Stimulated activated naive CD8-positive, alpha-beta T cell treated with anti-CD3 and anti-CD28 coated beads, Interleukin-15, Interleukin-2, amounts not matched to agents 100 ng/mL and 50 ng/mL, for 24 hours (primary cell): ENCODE measurements at regions not wholly inside any gene's neighbourhood (a gene's known extent, or its start where the extent isn't known, plus 50 kb on each side); places are given as distances from the start of the nearest gene placed in this dataset.
"Not testable (repeated sequence)": the region's sequence is repeated elsewhere in the genome, so short reads cannot be mapped to it uniquely, and the experiment has no call there.

Experiments
- H3K27ac Mint-ChIP-seq: one replicate; pipeline ENCODE4 v1.8.0; 2021; ENCODE audit warnings: mild to moderate bottlenecking, mixed read lengths
- H3K27me3 Mint-ChIP-seq: one replicate; pipeline ENCODE4 v1.8.0; 2021; ENCODE audit warnings: mixed read lengths
- H3K36me3 Mint-ChIP-seq: one replicate; pipeline ENCODE4 v1.8.0; 2021; ENCODE audit warnings: low read depth, mixed read lengths
- H3K4me1 Mint-ChIP-seq: one replicate; pipeline ENCODE4 v1.8.0; 2021; ENCODE audit warnings: low read depth, mixed read lengths
- H3K4me3 Mint-ChIP-seq: one replicate; pipeline ENCODE4 v1.8.0; 2021; ENCODE audit warnings: mild to moderate bottlenecking, mixed read lengths
- H3K9me3 Mint-ChIP-seq: one replicate; pipeline ENCODE4 v1.8.0; 2021; ENCODE audit warnings: mixed read lengths

DNA sequence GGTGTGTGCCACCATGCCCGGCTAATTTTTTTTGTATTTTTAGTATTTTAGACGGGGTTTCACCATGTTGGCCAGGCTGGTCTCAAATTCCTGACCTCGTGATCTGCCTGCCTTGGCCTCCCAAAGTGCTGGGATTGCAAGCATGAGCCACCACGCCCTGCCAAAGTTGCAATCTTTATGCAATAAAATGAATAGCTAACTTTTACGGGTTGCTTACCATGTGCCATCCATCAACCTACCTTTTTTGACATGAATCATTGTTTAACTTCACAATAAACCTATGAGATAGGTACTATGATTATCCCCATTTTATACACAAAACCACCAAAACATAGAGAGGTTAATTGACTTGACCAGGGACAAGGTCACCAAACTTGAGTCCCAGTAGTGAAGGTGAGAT is 118.8 kb upstream of the HAND1 start:
- H3K9me3 Mint-ChIP-seq, H3K4me1 Mint-ChIP-seq, H3K4me3 Mint-ChIP-seq, H3K27ac Mint-ChIP-seq, H3K36me3 Mint-ChIP-seq: not testable (repeated sequence)
- peaks cover 29% of the 10 kb centered on the region for H3K27me3 Mint-ChIP-seq

DNA sequence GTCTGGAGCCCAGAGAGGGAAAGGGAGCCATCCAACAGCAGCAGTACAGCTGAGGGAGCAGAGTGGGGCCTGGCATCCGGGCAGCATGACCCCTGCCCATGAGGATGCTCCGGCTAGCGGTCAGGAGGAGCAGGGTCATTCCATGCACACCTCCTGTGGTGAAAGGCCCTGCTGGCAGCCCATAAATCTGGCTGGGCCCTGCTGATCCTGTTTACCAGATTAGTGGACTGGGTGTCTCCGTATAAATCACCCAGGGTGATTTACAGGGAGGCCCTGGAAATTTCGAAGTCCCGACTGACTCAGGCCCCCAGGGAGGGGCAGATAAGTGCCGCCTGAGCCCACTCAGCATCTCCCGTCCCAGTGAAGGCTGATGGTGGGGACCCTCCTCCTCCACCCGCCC is 117.6 kb upstream of the HAND1 start:
- H3K4me3 Mint-ChIP-seq, result no peak overlapping the region
- no peaks in the 10 kb centered on the region for H3K36me3 Mint-ChIP-seq

DNA sequence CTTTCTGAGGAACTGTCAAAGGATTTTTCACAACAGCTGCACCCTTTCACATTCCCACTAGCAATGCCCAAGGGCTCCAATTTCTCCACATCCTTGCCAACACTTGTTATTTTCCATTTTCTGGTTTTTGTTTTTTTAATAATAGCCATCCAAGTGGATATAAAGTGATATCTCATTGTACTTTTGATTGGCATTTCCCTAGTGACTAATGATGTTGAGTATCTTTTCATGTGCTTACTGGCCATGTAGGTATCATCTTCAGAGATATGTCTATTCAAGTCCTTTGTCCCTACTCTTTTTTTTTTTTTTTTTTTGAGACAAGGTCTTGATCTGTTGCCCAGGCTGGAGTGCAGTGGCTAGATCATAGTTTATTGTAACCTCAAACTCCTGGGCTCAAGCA is 115.8 kb upstream of the HAND1 start:
- Mint-ChIP-seq H3K4me1 (no peaks in the 10 kb centered on the region), H3K27me3 (peaks cover 13% of the 10 kb centered on the region), H3K4me3 (no peak overlapping the region), H3K27ac (no peak overlapping the region), H3K9me3 (no peaks in the 10 kb centered on the region), H3K36me3 (no peaks in the 10 kb centered on the region)

More for the DNA sequence above, 117.6 kb upstream of the HAND1 start:
- H3K27ac Mint-ChIP-seq, result no peak overlapping the region
- no peaks in the 10 kb centered on the region for H3K9me3 Mint-ChIP-seq
- peaks cover 23% of the 10 kb centered on the region for H3K27me3 Mint-ChIP-seq
- no peaks in the 10 kb centered on the region for H3K4me1 Mint-ChIP-seq

GRCh38 chr5:154593071-154593470 is 115.0 kb upstream of the HAND1 start:
- Mint-ChIP-seq H3K27ac (no peak overlapping the region), H3K27me3 (peaks cover 6% of the 10 kb centered on the region), H3K36me3 (no peaks in the 10 kb centered on the region), H3K9me3 (no peaks in the 10 kb centered on the region), H3K4me3 (no peak overlapping the region), H3K4me1 (no peaks in the 10 kb centered on the region)

DNA sequence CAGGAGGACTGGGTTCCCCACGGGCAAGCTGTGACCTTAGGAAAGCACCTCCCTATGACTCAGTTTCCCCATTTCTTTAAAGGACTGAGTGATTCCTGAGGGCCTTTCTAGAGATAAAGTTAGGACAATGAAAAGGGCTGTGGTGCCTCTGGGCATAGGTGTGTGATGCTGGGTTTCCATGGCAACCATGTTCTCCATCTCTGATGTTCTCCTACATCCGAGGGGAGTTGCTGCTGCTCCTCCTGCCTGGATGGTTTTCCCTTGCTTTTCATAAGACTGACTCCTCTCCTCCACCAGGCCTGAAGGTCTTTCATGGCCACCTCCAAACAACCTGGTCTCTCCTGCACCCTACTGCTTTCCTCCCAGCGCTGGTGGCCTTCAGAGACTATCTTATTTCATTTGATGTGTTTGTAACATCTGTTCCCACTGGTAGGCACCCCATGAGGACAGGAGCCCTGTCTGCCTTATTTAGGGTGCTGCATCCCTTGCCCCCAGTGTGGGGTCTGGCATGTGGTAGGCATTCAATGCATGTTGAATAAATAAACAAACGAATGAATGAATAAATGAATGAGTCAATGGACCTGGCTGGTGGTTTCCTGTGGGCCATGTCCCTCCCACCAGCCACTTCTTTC is 112.2 kb upstream of the HAND1 start:
- Mint-ChIP-seq H3K4me3 (no peak overlapping the region), H3K36me3 (no peaks in the 10 kb centered on the region), H3K27me3 (peaks cover 12% of the 10 kb centered on the region), H3K4me1 (no peaks in the 10 kb centered on the region), H3K9me3 (no peaks in the 10 kb centered on the region), H3K27ac (no peak overlapping the region)

GRCh38 chr5:154589511-154589910 is 111.5 kb upstream of the HAND1 start:
- no peaks in the 10 kb centered on the region for H3K36me3 Mint-ChIP-seq
- peaks cover 17% of the 10 kb centered on the region for H3K27me3 Mint-ChIP-seq
- H3K9me3 Mint-ChIP-seq, result no peaks in the 10 kb centered on the region
- no peak overlapping the region for H3K4me3 Mint-ChIP-seq
- H3K4me1 Mint-ChIP-seq, result no peaks in the 10 kb centered on the region
- no peak overlapping the region for H3K27ac Mint-ChIP-seq

GRCh38 chr5:154588833-154589425 is 110.9 kb upstream of the HAND1 start:
- peaks cover 17% of the 10 kb centered on the region for H3K27me3 Mint-ChIP-seq
- H3K4me1 Mint-ChIP-seq, H3K36me3 Mint-ChIP-seq, H3K9me3 Mint-ChIP-seq, H3K4me3 Mint-ChIP-seq, H3K27ac Mint-ChIP-seq: not testable (repeated sequence)

DNA sequence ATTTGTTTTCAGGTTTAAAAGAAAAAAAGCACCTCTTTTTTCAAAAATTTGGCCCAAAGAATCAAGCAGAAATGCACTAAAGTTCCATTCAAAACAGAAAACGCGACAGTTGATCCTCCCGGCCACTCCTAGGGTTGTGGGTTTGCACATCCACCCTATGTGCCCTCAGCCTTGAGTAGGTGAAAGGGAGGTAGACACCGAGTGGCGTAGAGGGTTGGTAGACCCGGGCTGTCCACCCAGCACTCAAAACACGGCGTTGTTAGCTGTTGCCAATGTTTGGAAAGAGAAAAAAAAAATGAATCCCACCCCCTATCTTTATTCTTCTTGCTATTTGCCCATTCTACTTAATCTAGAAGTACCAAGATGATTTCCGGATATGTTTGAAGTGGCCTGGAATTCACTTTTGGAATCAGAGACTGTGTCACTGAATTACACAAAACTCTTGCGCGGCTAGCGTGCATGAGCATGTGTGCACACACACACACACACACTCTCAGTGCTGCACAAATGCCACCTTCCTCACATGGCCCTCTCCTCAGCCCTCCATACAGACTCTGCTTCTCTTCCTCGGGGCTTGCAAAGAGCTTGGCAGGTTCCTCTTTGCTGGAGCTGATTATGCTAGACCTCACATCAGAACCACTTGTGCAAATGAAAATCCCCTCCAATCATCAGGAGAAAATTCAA is 110.2 kb upstream of the HAND1 start:
- peaks cover 21% of the 10 kb centered on the region for H3K27me3 Mint-ChIP-seq

DNA sequence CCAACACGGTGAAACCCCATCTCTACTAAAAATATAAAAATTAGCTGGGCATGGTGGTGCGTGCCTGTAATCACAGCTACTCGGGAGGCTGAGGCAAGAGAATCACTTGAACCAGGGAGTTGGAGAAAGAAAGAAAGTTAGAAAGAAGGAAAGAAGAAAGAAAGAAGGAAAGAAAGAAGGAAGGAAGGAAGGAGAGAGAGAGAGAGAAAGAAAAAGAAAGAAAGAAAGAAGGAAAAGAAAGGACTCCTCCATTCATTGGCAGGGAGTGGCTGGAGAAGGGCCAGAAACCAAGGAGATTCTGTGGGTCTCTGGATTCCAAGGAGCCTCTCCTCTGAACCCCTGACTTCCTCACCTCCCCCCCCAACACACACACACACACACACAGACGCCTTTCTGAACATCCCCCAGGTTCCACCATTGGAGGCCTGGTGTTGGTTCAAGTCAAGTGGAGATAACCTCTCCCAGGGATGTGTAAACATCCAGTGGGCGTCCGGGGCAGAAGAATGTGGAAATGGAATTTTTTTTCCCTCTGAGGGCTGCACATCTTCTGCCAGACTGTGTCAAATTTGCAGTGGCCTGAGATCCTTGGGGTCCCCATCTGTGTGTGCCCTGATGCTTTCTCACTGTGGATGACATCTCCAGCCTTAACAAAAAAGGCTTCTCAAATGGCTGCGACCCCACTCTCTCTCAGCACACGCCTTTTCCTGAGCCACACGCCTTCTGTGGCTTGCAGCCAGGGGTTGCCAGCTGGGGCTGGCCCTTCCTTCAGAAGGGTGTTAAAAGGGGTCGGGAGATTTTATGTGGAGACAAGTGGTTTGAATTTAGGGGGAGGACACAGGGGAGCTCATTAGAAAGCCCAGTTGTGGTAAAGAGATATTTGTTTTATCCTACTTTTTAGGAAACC is 109.3 kb upstream of the HAND1 start:
- no peak overlapping the region for H3K27ac Mint-ChIP-seq
- peaks cover 21% of the 10 kb centered on the region for H3K27me3 Mint-ChIP-seq
- no peak overlapping the region for H3K4me3 Mint-ChIP-seq
- no peaks in the 10 kb centered on the region for H3K9me3 Mint-ChIP-seq
- H3K4me1 Mint-ChIP-seq, result no peaks in the 10 kb centered on the region
- no peaks in the 10 kb centered on the region for H3K36me3 Mint-ChIP-seq

More for the DNA sequence above, 110.2 kb upstream of the HAND1 start:
- Mint-ChIP-seq H3K36me3 (no peaks in the 10 kb centered on the region), H3K9me3 (no peaks in the 10 kb centered on the region), H3K27ac (no peak overlapping the region), H3K4me3 (no peak overlapping the region), H3K4me1 (no peaks in the 10 kb centered on the region)

DNA sequence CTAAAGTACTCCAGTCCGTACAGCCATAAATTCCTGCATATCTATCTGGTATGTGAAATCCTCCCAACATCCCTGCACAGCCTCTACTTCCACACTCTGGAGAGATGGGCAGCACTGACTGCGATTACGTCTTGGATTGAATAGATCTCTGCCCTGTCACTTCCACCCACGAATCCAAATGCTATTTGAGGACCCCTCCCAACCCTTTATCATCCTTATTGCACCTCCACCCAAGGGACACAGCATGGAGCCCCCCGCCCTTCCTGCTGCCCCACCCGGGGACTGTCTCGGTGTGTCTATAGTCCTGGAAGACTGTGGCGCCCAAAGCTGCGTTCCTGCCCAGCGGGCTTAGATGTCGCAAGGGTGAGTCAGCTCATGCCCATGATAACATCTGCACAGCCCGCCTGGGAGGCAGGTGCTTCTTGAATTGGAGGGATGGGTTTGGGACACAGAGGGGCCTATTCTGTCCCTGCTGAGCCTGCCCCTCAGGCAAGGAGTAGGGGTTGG is 105.7 kb upstream of the HAND1 start:
- Mint-ChIP-seq H3K27ac (no peak overlapping the region), H3K36me3 (no peaks in the 10 kb centered on the region), H3K4me3 (no peak overlapping the region), H3K9me3 (no peaks in the 10 kb centered on the region), H3K4me1 (no peaks in the 10 kb centered on the region), H3K27me3 (peaks cover 21% of the 10 kb centered on the region)

- Mint-ChIP-seq H3K27me3 (peaks cover 23% of the 10 kb centered on the region), H3K4me1 (no peaks in the 10 kb centered on the region), H3K36me3 (no peaks in the 10 kb centered on the region), H3K9me3 (no peaks in the 10 kb centered on the region), H3K27ac (no peak overlapping the region), H3K4me3 (no peak overlapping the region)
Observed at GRCh38 chr5:154580422-154580821, 102.4 kb upstream of the HAND1 start.

DNA sequence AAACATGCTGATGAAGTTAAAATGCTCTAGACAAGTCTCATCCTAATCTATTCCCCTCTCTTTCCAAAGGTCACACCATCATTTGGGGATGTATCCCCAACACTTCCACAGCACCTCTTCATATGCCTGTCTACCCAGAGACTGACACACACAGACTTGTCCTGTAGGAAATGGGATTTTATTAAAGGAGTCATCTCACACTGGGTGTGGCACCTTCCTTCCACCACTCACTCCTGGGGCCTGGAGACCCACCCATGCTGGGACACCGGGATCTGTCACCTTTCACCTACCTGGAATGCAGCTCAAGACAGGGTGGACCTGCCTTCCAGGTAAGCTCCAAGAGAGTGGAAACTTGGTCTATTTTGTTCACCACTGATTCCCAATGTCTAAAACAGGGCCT is 99.4 kb upstream of the HAND1 start:
- Mint-ChIP-seq H3K27ac (no peak overlapping the region), H3K27me3 (peaks cover 31% of the 10 kb centered on the region), H3K9me3 (no peaks in the 10 kb centered on the region), H3K36me3 (no peaks in the 10 kb centered on the region), H3K4me3 (no peak overlapping the region), H3K4me1 (no peaks in the 10 kb centered on the region)

- no peaks in the 10 kb centered on the region for H3K4me1 Mint-ChIP-seq
- H3K27me3 Mint-ChIP-seq, result peaks cover 31% of the 10 kb centered on the region
- H3K27ac Mint-ChIP-seq, result no peak overlapping the region
- no peaks in the 10 kb centered on the region for H3K36me3 Mint-ChIP-seq
- no peak overlapping the region for H3K4me3 Mint-ChIP-seq
- H3K9me3 Mint-ChIP-seq, result no peaks in the 10 kb centered on the region
Observed at GRCh38 chr5:154576429-154576806, 98.4 kb upstream of the HAND1 start.

DNA sequence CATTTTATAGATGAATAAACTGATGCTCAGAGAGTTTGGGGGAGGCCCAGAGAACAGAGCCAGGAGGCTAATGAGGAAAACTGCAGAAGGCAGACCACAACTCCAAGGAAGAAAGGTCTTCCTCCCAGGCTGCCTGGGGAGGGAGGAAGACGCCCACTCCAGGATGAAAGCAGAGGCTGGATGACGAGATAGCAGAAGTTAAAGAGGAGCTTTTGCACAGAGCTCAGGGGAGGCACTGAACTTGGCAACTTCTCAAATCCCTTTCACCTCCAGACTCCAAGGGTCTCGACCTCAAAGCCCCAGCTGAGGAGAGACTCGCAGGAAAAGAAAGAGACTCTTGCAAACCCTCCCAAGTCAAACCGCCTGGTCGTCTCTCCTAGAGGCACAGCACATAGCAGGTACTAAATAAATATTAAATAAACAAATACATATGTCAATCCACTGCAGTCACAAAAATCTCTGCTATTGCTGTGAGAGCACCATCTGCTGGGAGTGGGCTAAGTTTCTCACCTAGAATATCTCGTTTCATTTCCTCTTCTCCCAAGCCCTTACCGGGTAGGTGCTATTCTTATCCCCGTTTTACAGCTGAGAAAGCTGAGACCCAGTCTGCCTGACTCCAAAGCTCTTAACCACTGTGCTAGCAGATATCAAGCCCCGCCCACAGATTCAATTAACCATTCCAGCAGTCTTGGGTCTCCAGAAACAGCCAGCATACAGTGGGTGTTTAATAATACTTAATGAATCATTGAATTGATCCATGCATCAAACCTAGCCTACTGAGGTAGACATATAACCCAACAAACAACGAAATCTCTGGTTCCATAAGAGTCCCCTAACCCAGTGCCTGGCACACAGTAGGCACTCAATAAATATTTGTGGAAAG is 97.8 kb upstream of the HAND1 start:
- H3K27ac Mint-ChIP-seq, result no peak overlapping the region
- no peaks in the 10 kb centered on the region for H3K36me3 Mint-ChIP-seq
- peaks cover 31% of the 10 kb centered on the region for H3K27me3 Mint-ChIP-seq
- no peaks in the 10 kb centered on the region for H3K4me1 Mint-ChIP-seq
- H3K4me3 Mint-ChIP-seq, result no peak overlapping the region
- H3K9me3 Mint-ChIP-seq, result no peaks in the 10 kb centered on the region
